ENCODE measurements at regions not wholly inside any gene's neighbourhood (a gene's known extent, or its start where the extent isn't known, plus 50 kb on each side); places are given as distances from the start of the nearest gene placed in this dataset.

- Mint-ChIP-seq H3K4me1 (no peaks in the 10 kb centered on the region), H3K27me3 (peaks cover 3 to 10% of the 10 kb centered on the region in 2 donors), H3K4me3 (no peak overlapping the region), H3K36me3 (no peaks in the 10 kb centered on the region), H3K27ac (no peak overlapping the region), H3K9me3 (no peaks in the 10 kb centered on the region)
- Histone ChIP-seq H3K4me1 (ENCODE audit: control insufficient read depth in 1 of 2, extremely low read depth in 1 of 2, insufficient read depth in 2 of 2, low read length in 2 of 2) (no peaks in the 10 kb centered on the region), H3K9me3 (no peaks in the 10 kb centered on the region), H3K4me3 (ENCODE audit: control insufficient read depth in 1 of 2, extremely low read depth in 1 of 2, low read length in 1 of 2) (no peak overlapping the region), H3K27me3 (replicated peaks in 1 of 2; ENCODE audit: control insufficient read depth in 2 of 2, extremely low read depth in 1 of 2, insufficient read depth in 2 of 2, low read length in 1 of 2) (no peaks in the 10 kb centered on the region), H3K36me3 (ENCODE audit: control insufficient read depth in 2 of 2, extremely low read depth in 1 of 2, insufficient read depth in 1 of 2, low read length in 1 of 2) (no peaks in the 10 kb centered on the region), H3K27ac (ENCODE audit: low read length) (no peak overlapping the region)
- no CpG with 5 or more reads among the region's 2 CpGs for WGBS (ENCODE audit: insufficient coverage)
- ChIA-PET POLR2A (no interaction called here), CTCF (no interaction called here)
- no peak for ATAC-seq (replicated peaks in 1 of 4)
- no peak for DNase-seq
Observed at GRCh38 chr5:111996574-111996973, 239.6 kb upstream of the NREP start.

- Mint-ChIP-seq H3K4me3 (no peak overlapping the region), H3K36me3 (no peaks in the 10 kb centered on the region), H3K4me1 (no peaks in the 10 kb centered on the region), H3K9me3 (peaks cover 0 to under 1% (median 0%) of the 10 kb centered on the region in 3 donors), H3K27me3 (peaks cover 3 to 10% of the 10 kb centered on the region in 2 donors), H3K27ac (no peak overlapping the region)
- Histone ChIP-seq H3K27ac (ENCODE audit: low read length) (no peak overlapping the region), H3K36me3 (ENCODE audit: control insufficient read depth in 2 of 2, extremely low read depth in 1 of 2, insufficient read depth in 1 of 2, low read length in 1 of 2) (no peaks in the 10 kb centered on the region), H3K27me3 (replicated peaks in 1 of 2; ENCODE audit: control insufficient read depth in 2 of 2, extremely low read depth in 1 of 2, insufficient read depth in 2 of 2, low read length in 1 of 2) (no peaks in the 10 kb centered on the region), H3K4me1 (ENCODE audit: control insufficient read depth in 1 of 2, extremely low read depth in 1 of 2, insufficient read depth in 2 of 2, low read length in 2 of 2) (no peaks in the 10 kb centered on the region), H3K4me3 (ENCODE audit: control insufficient read depth in 1 of 2, extremely low read depth in 1 of 2, low read length in 1 of 2) (no peak overlapping the region), H3K9me3 (no peaks in the 10 kb centered on the region)
- no CpG with 5 or more reads among the region's 4 CpGs for WGBS (ENCODE audit: insufficient coverage)
- DNase-seq (no peak), ATAC-seq (replicated peaks in 1 of 4) (no peak)
- ChIA-PET CTCF (no interaction called here), POLR2A (no interaction called here)
Observed at GRCh38 chr5:111995701-111996100, 238.7 kb upstream of the NREP start.

GRCh38 chr5:111993242-111993641 is 236.2 kb upstream of the NREP start:
- WGBS (ENCODE audit: insufficient coverage) = 66% methylated on average over 2 of the region's 2 CpGs
- Mint-ChIP-seq H3K4me3 (no peak overlapping the region), H3K27me3 (peaks cover 0 to 7% of the 10 kb centered on the region in 2 donors), H3K36me3 (no peaks in the 10 kb centered on the region), H3K27ac (no peak overlapping the region), H3K9me3 (peaks cover 5 to 10% (median 6%) of the 10 kb centered on the region in 3 donors), H3K4me1 (no peaks in the 10 kb centered on the region)
- DNase-seq = no peak
- ATAC-seq (replicated peaks in 1 of 4) = no peak
- Histone ChIP-seq H3K4me1 (ENCODE audit: control insufficient read depth in 1 of 2, extremely low read depth in 1 of 2, insufficient read depth in 2 of 2, low read length in 2 of 2) (no peaks in the 10 kb centered on the region), H3K9me3 (no peaks in the 10 kb centered on the region), H3K4me3 (ENCODE audit: control insufficient read depth in 1 of 2, extremely low read depth in 1 of 2, low read length in 1 of 2) (no peak overlapping the region), H3K36me3 (ENCODE audit: control insufficient read depth in 2 of 2, extremely low read depth in 1 of 2, insufficient read depth in 1 of 2, low read length in 1 of 2) (no peaks in the 10 kb centered on the region), H3K27me3 (replicated peaks in 1 of 2; ENCODE audit: control insufficient read depth in 2 of 2, extremely low read depth in 1 of 2, insufficient read depth in 2 of 2, low read length in 1 of 2) (no peaks in the 10 kb centered on the region), H3K27ac (ENCODE audit: low read length) (no peak overlapping the region)
- POLR2A ChIA-PET = no interaction called here
- CTCF ChIA-PET = no interaction called here

GRCh38 chr5:111984044-111984443 is 227.1 kb upstream of the NREP start:
- no peak overlapping the region for H3K4me3 ChIP-seq (ENCODE audit: control insufficient read depth in 1 of 2, extremely low read depth in 1 of 2, low read length in 1 of 2)
- 63% methylated on average over 2 of the region's 2 CpGs for WGBS (ENCODE audit: insufficient coverage)

DNA sequence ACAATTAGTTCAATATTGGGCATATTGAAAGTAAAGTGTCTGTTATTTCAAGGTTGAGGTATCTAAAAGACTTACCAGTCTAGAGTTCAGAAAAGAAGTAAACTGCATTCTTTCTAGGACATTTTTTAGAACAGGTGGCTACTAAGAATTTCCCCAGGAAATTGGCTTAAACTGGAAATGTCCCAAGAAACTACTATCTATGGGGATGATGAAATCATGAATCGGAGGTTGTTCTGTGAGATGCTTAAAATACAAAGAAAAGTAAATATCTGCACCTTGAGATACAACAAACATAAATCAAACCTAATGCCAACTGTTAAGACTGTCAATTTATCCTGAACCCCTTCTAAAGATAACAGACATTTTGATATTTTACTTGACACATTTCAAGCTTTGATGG is 226.5 kb upstream of the NREP start:
- no CpG with 5 or more reads among the region's 1 CpG for WGBS (ENCODE audit: insufficient coverage)

More at GRCh38 chr5:111984044-111984443, 227.1 kb upstream of the NREP start:
- ChIA-PET CTCF (no interaction called here), POLR2A (no interaction called here)
- Mint-ChIP-seq H3K27me3 (no peaks in the 10 kb centered on the region), H3K9me3 (peaks cover 4 to 5% (median 4%) of the 10 kb centered on the region in 3 donors), H3K27ac (no peak overlapping the region), H3K4me3 (no peak overlapping the region), H3K4me1 (no peaks in the 10 kb centered on the region), H3K36me3 (no peaks in the 10 kb centered on the region)
- DNase-seq (no peak), ATAC-seq (replicated peaks in 1 of 4) (no peak)
- H3K9me3 ChIP-seq = no peaks in the 10 kb centered on the region
- no peaks in the 10 kb centered on the region for H3K27me3 ChIP-seq (replicated peaks in 1 of 2; ENCODE audit: control insufficient read depth in 2 of 2, extremely low read depth in 1 of 2, insufficient read depth in 2 of 2, low read length in 1 of 2)
- H3K27ac ChIP-seq (ENCODE audit: low read length) = no peak overlapping the region
- H3K4me1 ChIP-seq (ENCODE audit: control insufficient read depth in 1 of 2, extremely low read depth in 1 of 2, insufficient read depth in 2 of 2, low read length in 2 of 2) = no peaks in the 10 kb centered on the region
- no peaks in the 10 kb centered on the region for H3K36me3 ChIP-seq (ENCODE audit: control insufficient read depth in 2 of 2, extremely low read depth in 1 of 2, insufficient read depth in 1 of 2, low read length in 1 of 2)

GRCh38 chr5:111977436-111977829 is 220.4 kb upstream of the NREP start:
- no peak overlapping the region for H3K27ac ChIP-seq (ENCODE audit: low read length)
- H3K27ac Mint-ChIP-seq = no peak overlapping the region
- H3K4me1 ChIP-seq (ENCODE audit: control insufficient read depth in 1 of 2, extremely low read depth in 1 of 2, insufficient read depth in 2 of 2, low read length in 2 of 2) = no peaks in the 10 kb centered on the region
- ATAC-seq (replicated peaks in 1 of 4) = no peak
- H3K9me3 Mint-ChIP-seq = peaks cover 0 to 3% (median 0%) of the 10 kb centered on the region in 3 donors
- DNase-seq = no peak
- no peak overlapping the region for H3K4me3 Mint-ChIP-seq
- H3K9me3 ChIP-seq = no peaks in the 10 kb centered on the region
- ChIA-PET CTCF (no interaction called here), POLR2A (no interaction called here)
- no peaks in the 10 kb centered on the region for H3K27me3 ChIP-seq (replicated peaks in 1 of 2; ENCODE audit: control insufficient read depth in 2 of 2, extremely low read depth in 1 of 2, insufficient read depth in 2 of 2, low read length in 1 of 2)
- H3K27me3 Mint-ChIP-seq = peaks cover 0 to 4% of the 10 kb centered on the region in 2 donors
- no peak overlapping the region for H3K4me3 ChIP-seq (ENCODE audit: control insufficient read depth in 1 of 2, extremely low read depth in 1 of 2, low read length in 1 of 2)
- no CpG with 5 or more reads among the region's 2 CpGs for WGBS (ENCODE audit: insufficient coverage)
- no peaks in the 10 kb centered on the region for H3K4me1 Mint-ChIP-seq
- H3K36me3 Mint-ChIP-seq = no peaks in the 10 kb centered on the region
- no peaks in the 10 kb centered on the region for H3K36me3 ChIP-seq (ENCODE audit: control insufficient read depth in 2 of 2, extremely low read depth in 1 of 2, insufficient read depth in 1 of 2, low read length in 1 of 2)

More for the DNA sequence above, 226.5 kb upstream of the NREP start:
- H3K4me3 Mint-ChIP-seq = no peak overlapping the region
- H3K9me3 ChIP-seq = no peaks in the 10 kb centered on the region
- no peaks in the 10 kb centered on the region for H3K4me1 Mint-ChIP-seq
- ChIA-PET POLR2A (no interaction called here), CTCF (no interaction called here)
- H3K27me3 ChIP-seq (replicated peaks in 1 of 2; ENCODE audit: control insufficient read depth in 2 of 2, extremely low read depth in 1 of 2, insufficient read depth in 2 of 2, low read length in 1 of 2) = no peaks in the 10 kb centered on the region
- H3K27ac Mint-ChIP-seq = no peak overlapping the region
- peaks cover 0 to 5% (median 4%) of the 10 kb centered on the region in 3 donors for H3K9me3 Mint-ChIP-seq
- H3K4me1 ChIP-seq (ENCODE audit: control insufficient read depth in 1 of 2, extremely low read depth in 1 of 2, insufficient read depth in 2 of 2, low read length in 2 of 2) = no peaks in the 10 kb centered on the region
- H3K36me3 Mint-ChIP-seq = no peaks in the 10 kb centered on the region
- DNase-seq = no peak
- H3K4me3 ChIP-seq (ENCODE audit: control insufficient read depth in 1 of 2, extremely low read depth in 1 of 2, low read length in 1 of 2) = no peak overlapping the region
- H3K27ac ChIP-seq (ENCODE audit: low read length) = no peak overlapping the region
- no peak for ATAC-seq (replicated peaks in 1 of 4)
- no peaks in the 10 kb centered on the region for H3K36me3 ChIP-seq (ENCODE audit: control insufficient read depth in 2 of 2, extremely low read depth in 1 of 2, insufficient read depth in 1 of 2, low read length in 1 of 2)
- no peaks in the 10 kb centered on the region for H3K27me3 Mint-ChIP-seq

- Histone ChIP-seq H3K4me3 (ENCODE audit: control insufficient read depth in 1 of 2, extremely low read depth in 1 of 2, low read length in 1 of 2) (no peak overlapping the region), H3K36me3 (ENCODE audit: control insufficient read depth in 2 of 2, extremely low read depth in 1 of 2, insufficient read depth in 1 of 2, low read length in 1 of 2) (no peaks in the 10 kb centered on the region), H3K9me3 (no peaks in the 10 kb centered on the region), H3K4me1 (ENCODE audit: control insufficient read depth in 1 of 2, extremely low read depth in 1 of 2, insufficient read depth in 2 of 2, low read length in 2 of 2) (no peaks in the 10 kb centered on the region), H3K27ac (ENCODE audit: low read length) (no peak overlapping the region), H3K27me3 (replicated peaks in 1 of 2; ENCODE audit: control insufficient read depth in 2 of 2, extremely low read depth in 1 of 2, insufficient read depth in 2 of 2, low read length in 1 of 2) (no peaks in the 10 kb centered on the region)
- DNase-seq (no peak), ATAC-seq (replicated peaks in 1 of 4) (no peak)
- CTCF ChIA-PET = no interaction called here
- Mint-ChIP-seq H3K9me3 (no peaks in the 10 kb centered on the region), H3K4me1 (no peaks in the 10 kb centered on the region), H3K27ac (no peak overlapping the region), H3K27me3 (peaks cover 0 to 4% of the 10 kb centered on the region in 2 donors), H3K4me3 (no peak overlapping the region), H3K36me3 (no peaks in the 10 kb centered on the region)
- POLR2A ChIA-PET = no interaction called here
- 100% methylated on average over 1 of the region's 2 CpGs for WGBS (ENCODE audit: insufficient coverage)
Observed at GRCh38 chr5:111976705-111977435, 219.9 kb upstream of the NREP start.

Data from T-cell (primary cell).